HCT116 (cell line): ENCODE measurements at regions not wholly inside any gene's neighbourhood (a gene's known extent, or its start where the extent isn't known, plus 50 kb on each side); places are given as distances from the start of the nearest gene placed in this dataset.

Experiments used
- ATAC-seq: fragments of 200-7000 bp; cut with Tn5 transposase; 2 replicates; pipeline ENCODE4 v1.9.1; 2020; ENCODE audit warnings: mild to moderate bottlenecking, moderate library complexity
- BruUV-seq: library from RNA; stranded (reverse); fragments of 400-500 nt; replicated peaks from 2 replicates; lab custom pipeline; 2021; lab: Mats Ljungman, UMichigan
- CTCF ChIA-PET: fragments of 300-600 bp; sonication (Branson Sonifier 250); formaldehyde crosslinking; loops from one replicate; lab custom pipeline; 2021; ENCODE audit warnings: antibody characterized with exemption; lab: Charles Lee
- POLR2A ChIA-PET: fragments of 300-600, 350-600 bp; sonication (Branson Sonifier 250); formaldehyde crosslinking; loops from one replicate; lab custom pipeline; 2021; ENCODE audit warnings: antibody characterized with exemption; lab: Charles Lee
- RAD21 ChIA-PET, 2 experiments: fragments of 300-600 bp; sonication (Branson Sonifier 250); formaldehyde crosslinking; loops; one replicate each; lab custom pipeline; 2023; ENCODE audit warnings: low total read pairs in 2 of 2; ENCODE audit not compliant: uncharacterized antibody in 2 of 2, unreplicated experiment in 2 of 2, low non-redundant PET in 1 of 2; lab: Charles Lee
- DNase-seq: peaks from one replicate; pipeline ENCODE4 v3.0.0-alpha.2; 2010; ENCODE audit warnings: low read depth, low spot score
- H2AFZ ChIP-seq: fragments of 200-600 bp; shearing (Covaris generic), sonication (generic); 2 replicates; pipeline ENCODE4 v1.6.1; 2017; ENCODE audit warnings: low read depth, mixed run types, mixed read lengths, antibody characterized with exemption, low read length; ENCODE audit not compliant: poor library complexity, severe bottlenecking
- H3K27ac ChIP-seq: 2 replicates; pipeline ENCODE4 v1.5.1; 2012; ENCODE audit warnings: low read depth, low read length
- H3K27me3 ChIP-seq: fragments of 200-600 bp; sonication (generic); 2 replicates; pipeline ENCODE4 v1.6.1; 2016; ENCODE audit warnings: mixed run types, low read length, mixed read lengths; ENCODE audit not compliant: insufficient read depth
- H3K36me3 ChIP-seq, 2 experiments: fragments of 200-500 bp in 1 of 2; fragments of 200-600 bp in 1 of 2; sonication (Bioruptor generic) in 1 of 2; sonication (generic) in 1 of 2; 2 replicates each; pipeline versions ENCODE4 v1.5.1 to v1.6.1; 2014 to 2016; ENCODE audit warnings: low read length in 2 of 2, inconsistent platforms in 1 of 2, mixed read lengths in 1 of 2, mixed run types in 1 of 2; ENCODE audit not compliant: insufficient read depth in 2 of 2, control insufficient read depth in 1 of 2
- H3K4me1 ChIP-seq, 2 experiments: fragments of 200-600 bp in 1 of 2; sonication (generic) in 1 of 2; 2 replicates each; pipeline versions ENCODE4 v1.5.1 to v1.6.1; 2012 to 2017; ENCODE audit warnings: low read length in 2 of 2, inconsistent platforms in 1 of 2, mild to moderate bottlenecking in 1 of 2, mixed read lengths in 1 of 2, mixed run types in 1 of 2, moderate library complexity in 1 of 2; ENCODE audit not compliant: insufficient read depth in 2 of 2, control insufficient read depth in 1 of 2
- H3K4me2 ChIP-seq: fragments of 200-600 bp; sonication (generic); 2 replicates; pipeline ENCODE4 v1.6.1; 2017; ENCODE audit warnings: mixed run types, low read length, mixed read lengths
- H3K4me3 ChIP-seq, 2 experiments: fragments of 200-600 bp in 1 of 2; sonication (generic) in 1 of 2; replicated peaks in 1 of 2; 2 replicates each; pipeline ENCODE4 v1.5.1; 2011 to 2016; ENCODE audit warnings: low read length in 2 of 2, control low read depth in 1 of 2, low read depth in 1 of 2, mild to moderate bottlenecking in 1 of 2, mixed read lengths in 1 of 2, mixed run types in 1 of 2
- H3K79me2 ChIP-seq: fragments of 200-600 bp; sonication (generic); 2 replicates; pipeline ENCODE4 v1.6.1; 2017; ENCODE audit warnings: mild to moderate bottlenecking, mixed run types, low read length, moderate library complexity, mixed read lengths; ENCODE audit not compliant: insufficient read depth
- H3K9ac ChIP-seq: fragments of 200-600 bp; sonication (generic); 2 replicates; pipeline ENCODE4 v1.6.1; 2016; ENCODE audit warnings: low read length, mixed read lengths
- H3K9me2 ChIP-seq: fragments of 200-600 bp; sonication (generic), shearing (Covaris generic); 2 replicates; pipeline ENCODE4 v1.6.1; 2017; ENCODE audit warnings: mixed run types, mild to moderate bottlenecking, moderate library complexity; ENCODE audit not compliant: insufficient read depth
- H3K9me3 ChIP-seq, 2 experiments: fragments of 200-500 bp in 1 of 2; fragments of 200-600 bp in 1 of 2; sonication (Bioruptor generic) in 1 of 2; sonication (generic) in 1 of 2; 2 replicates each; pipeline ENCODE4 v1.6.1; 2014 to 2017; ENCODE audit warnings: low read length in 2 of 2, mixed read lengths in 2 of 2, inconsistent platforms in 1 of 2, low read depth in 1 of 2, mild to moderate bottlenecking in 1 of 2, mixed run types in 1 of 2, moderate library complexity in 1 of 2; ENCODE audit not compliant: control insufficient read depth in 1 of 2, insufficient read depth in 1 of 2
- H4K20me1 ChIP-seq: fragments of 200-600 bp; sonication (generic), shearing (Covaris generic); 2 replicates; pipeline ENCODE4 v1.6.1; 2017; ENCODE audit warnings: mixed run types, mild to moderate bottlenecking, moderate library complexity; ENCODE audit not compliant: insufficient read depth
- CBX3 ChIP-seq: IDR thresholded peaks from 2 replicates; pipeline ENCODE4 v1.6.1; 2012; ENCODE audit warnings: low read depth
- EGR1 ChIP-seq: IDR thresholded peaks from 2 replicates; pipeline ENCODE4 v1.6.1; 2012; ENCODE audit warnings: low read depth
- ELF1 ChIP-seq: IDR thresholded peaks from 2 replicates; pipeline ENCODE4 v1.6.1; 2012; ENCODE audit warnings: low read depth, borderline replicate concordance
- EZH2 ChIP-seq: fragments of 200-600 bp; sonication (generic); IDR thresholded peaks from 2 replicates; pipeline ENCODE4 v1.6.1; 2017; ENCODE audit warnings: antibody characterized with exemption, mixed run types
- POLR2A ChIP-seq: IDR thresholded peaks from 2 replicates; pipeline ENCODE4 v1.7.0; 2011; ENCODE audit warnings: borderline replicate concordance; ENCODE audit not compliant: insufficient read depth, insufficient read length; ENCODE audit errors: extremely low read depth
- POLR2AphosphoS5 ChIP-seq: IDR thresholded peaks from 2 replicates; pipeline ENCODE4 v1.6.1; 2011; ENCODE audit warnings: mild to moderate bottlenecking, low read depth, low read length, moderate library complexity
- RAD21 ChIP-seq: IDR thresholded peaks from 2 replicates; pipeline ENCODE4 v1.6.1; 2012; ENCODE audit warnings: low read depth, mild to moderate bottlenecking
- SP1 ChIP-seq: IDR thresholded peaks from 2 replicates; pipeline ENCODE4 v1.6.1; 2012; ENCODE audit warnings: low read depth
- SRF ChIP-seq: IDR thresholded peaks from 2 replicates; pipeline ENCODE4 v1.6.1; 2012; ENCODE audit warnings: low read depth
- YY1 ChIP-seq: IDR thresholded peaks from 2 replicates; pipeline ENCODE4 v1.6.1; 2011; ENCODE audit warnings: low read length, low read depth, moderate library complexity, mild to moderate bottlenecking; ENCODE audit not compliant: insufficient replicate concordance; ENCODE audit errors: extremely low read depth
- ZFX ChIP-seq: fragments of 450-650 bp; IDR thresholded peaks from 2 replicates; pipeline ENCODE4 v1.6.1; 2017
- ZNF274 ChIP-seq: fragments of 200-500 bp; sonication (Bioruptor generic); IDR thresholded peaks from 2 replicates; pipeline ENCODE4 v1.6.1; 2014; ENCODE audit warnings: mild to moderate bottlenecking, low read depth, low read length, inconsistent platforms
- intact Hi-C: fragments of 100-400 bp; cut with micrococcal nuclease; formaldehyde crosslinking; loops from 2 replicates; pipeline ENCODE4 v1.10.0; 2022
- TF ChIP-seq, protein P1 (sequence below): IDR thresholded peaks from 2 replicates; pipeline ENCODE4 v1.6.1; 2011; ENCODE audit warnings: mild to moderate bottlenecking, low read length, moderate library complexity; ENCODE audit not compliant: insufficient replicate concordance; ENCODE audit errors: extremely low read depth
- TF ChIP-seq, protein P2 (sequence below), 3 experiments: fragments of 200-600 bp in 1 of 3; sonication (generic) in 1 of 3; IDR thresholded peaks in 2 of 3; conservative IDR thresholded peaks in 1 of 3; 2 replicates each; pipeline ENCODE4 v1.5.1; 2012 to 2017; ENCODE audit warnings: low read depth in 2 of 3, low read length in 2 of 3, antibody characterized with exemption in 1 of 3, borderline replicate concordance in 1 of 3, control low read depth in 1 of 3, mild to moderate bottlenecking in 1 of 3, mixed read lengths in 1 of 3, mixed run types in 1 of 3, moderate library complexity in 1 of 3; ENCODE audit not compliant: insufficient read depth in 1 of 3
- TF ChIP-seq, protein P3 (sequence below): IDR thresholded peaks from 2 replicates; pipeline ENCODE4 v1.6.1; 2012

DNA sequence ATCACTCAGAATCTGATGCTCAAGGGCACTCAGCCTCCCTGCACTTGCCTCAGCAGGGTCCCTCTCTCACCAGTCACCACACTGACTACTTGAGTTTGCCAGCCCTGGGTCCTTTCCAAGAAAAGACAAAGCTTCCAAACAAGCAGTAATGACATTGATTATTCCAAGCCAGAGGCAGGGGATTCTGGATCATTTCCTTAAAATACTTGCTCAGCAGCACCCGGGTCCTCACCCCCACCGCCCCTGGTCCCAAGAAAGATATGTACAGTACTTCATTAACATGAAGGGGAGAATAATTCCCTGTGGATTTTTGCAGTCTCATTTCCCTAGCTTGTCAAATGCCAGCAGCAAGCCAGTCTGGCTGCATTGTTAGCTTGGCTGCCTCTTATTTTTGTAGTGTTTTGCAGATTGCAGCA, 83.2 kb upstream of the GNAO1 start:
- CTCF ChIA-PET = no interaction called here
- ATAC-seq (no peak), DNase-seq (no peak)
- Histone ChIP-seq H4K20me1 (no peaks in the 10 kb centered on the region), H3K9ac (no peak overlapping the region), H3K9me3 (no peaks in the 10 kb centered on the region), H3K4me2 (no peak overlapping the region), H3K9me2 (no peaks in the 10 kb centered on the region), H3K79me2 (no peaks in the 10 kb centered on the region), H3K36me3 (no peaks in the 10 kb centered on the region), H3K4me1 (no peaks in the 10 kb centered on the region), H3K4me3 (no peak overlapping the region), H3K27ac (no peak overlapping the region), H2AFZ (no peak overlapping the region), H3K27me3 (peaks cover 39% of the 10 kb centered on the region; the same call in 1 of the 2 replicates)
- RAD21 ChIA-PET = no interaction called here
- no TSS peak for BruUV-seq
- POLR2A ChIA-PET = no interaction called here
- intact Hi-C loops = no loop called here
- TF ChIP-seq, protein P1, sequence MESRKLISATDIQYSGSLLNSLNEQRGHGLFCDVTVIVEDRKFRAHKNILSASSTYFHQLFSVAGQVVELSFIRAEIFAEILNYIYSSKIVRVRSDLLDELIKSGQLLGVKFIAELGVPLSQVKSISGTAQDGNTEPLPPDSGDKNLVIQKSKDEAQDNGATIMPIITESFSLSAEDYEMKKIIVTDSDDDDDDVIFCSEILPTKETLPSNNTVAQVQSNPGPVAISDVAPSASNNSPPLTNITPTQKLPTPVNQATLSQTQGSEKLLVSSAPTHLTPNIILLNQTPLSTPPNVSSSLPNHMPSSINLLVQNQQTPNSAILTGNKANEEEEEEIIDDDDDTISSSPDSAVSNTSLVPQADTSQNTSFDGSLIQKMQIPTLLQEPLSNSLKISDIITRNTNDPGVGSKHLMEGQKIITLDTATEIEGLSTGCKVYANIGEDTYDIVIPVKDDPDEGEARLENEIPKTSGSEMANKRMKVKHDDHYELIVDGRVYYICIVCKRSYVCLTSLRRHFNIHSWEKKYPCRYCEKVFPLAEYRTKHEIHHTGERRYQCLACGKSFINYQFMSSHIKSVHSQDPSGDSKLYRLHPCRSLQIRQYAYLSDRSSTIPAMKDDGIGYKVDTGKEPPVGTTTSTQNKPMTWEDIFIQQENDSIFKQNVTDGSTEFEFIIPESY = no peak
- TF ChIP-seq ZFX = 0 out of 2 replicates have a peak, but pooled peaks have one; percentile 9

DNA sequence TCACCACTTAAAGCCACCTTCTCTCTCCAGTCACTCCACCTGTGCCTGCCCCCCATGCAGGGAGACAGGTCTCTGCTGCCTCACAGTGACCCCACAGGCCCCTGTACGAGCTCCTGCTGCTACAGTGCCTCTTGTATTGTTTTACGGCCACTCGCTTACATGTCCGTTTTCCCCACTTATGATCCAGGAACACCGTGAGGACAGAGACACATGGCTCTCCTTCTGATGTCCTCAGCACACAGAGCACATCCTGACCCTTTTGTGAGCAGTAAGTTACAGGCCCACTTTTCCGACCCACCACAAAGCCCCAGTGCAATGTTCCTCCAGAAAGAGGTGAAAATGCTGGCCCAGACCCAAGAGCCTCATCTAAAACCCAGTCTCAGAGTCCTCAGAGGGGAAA, 84.8 kb upstream of the GNAO1 start:
- BruUV-seq = no TSS peak
- no peaks in the 10 kb centered on the region for H3K4me1 ChIP-seq
- H4K20me1 ChIP-seq = no peaks in the 10 kb centered on the region
- intact Hi-C loops = no loop called here
- no peak overlapping the region for H3K4me2 ChIP-seq
- H3K36me3 ChIP-seq = no peaks in the 10 kb centered on the region
- DNase-seq (no peak), ATAC-seq (no peak)
- H3K4me3 ChIP-seq = no peak overlapping the region
- H3K9me2 ChIP-seq = no peaks in the 10 kb centered on the region
- H3K27me3 ChIP-seq = peaks cover 46% of the 10 kb centered on the region
- RAD21 ChIA-PET = no interaction called here
- no peak overlapping the region for H2AFZ ChIP-seq
- no peak overlapping the region for H3K27ac ChIP-seq
- H3K9me3 ChIP-seq = no peaks in the 10 kb centered on the region
- CTCF ChIA-PET = no interaction called here
- no peak overlapping the region for H3K9ac ChIP-seq
- POLR2A ChIA-PET = no interaction called here
- no peaks in the 10 kb centered on the region for H3K79me2 ChIP-seq
- no peak for TF ChIP-seq ZFX
- no peak for TF ChIP-seq POLR2AphosphoS5
- TF ChIP-seq YY1 = no peak
- no peak for TF ChIP-seq ZNF274
- TF ChIP-seq, protein P1 = no peak
- TF ChIP-seq CBX3 = no peak
- TF ChIP-seq, protein P2, sequence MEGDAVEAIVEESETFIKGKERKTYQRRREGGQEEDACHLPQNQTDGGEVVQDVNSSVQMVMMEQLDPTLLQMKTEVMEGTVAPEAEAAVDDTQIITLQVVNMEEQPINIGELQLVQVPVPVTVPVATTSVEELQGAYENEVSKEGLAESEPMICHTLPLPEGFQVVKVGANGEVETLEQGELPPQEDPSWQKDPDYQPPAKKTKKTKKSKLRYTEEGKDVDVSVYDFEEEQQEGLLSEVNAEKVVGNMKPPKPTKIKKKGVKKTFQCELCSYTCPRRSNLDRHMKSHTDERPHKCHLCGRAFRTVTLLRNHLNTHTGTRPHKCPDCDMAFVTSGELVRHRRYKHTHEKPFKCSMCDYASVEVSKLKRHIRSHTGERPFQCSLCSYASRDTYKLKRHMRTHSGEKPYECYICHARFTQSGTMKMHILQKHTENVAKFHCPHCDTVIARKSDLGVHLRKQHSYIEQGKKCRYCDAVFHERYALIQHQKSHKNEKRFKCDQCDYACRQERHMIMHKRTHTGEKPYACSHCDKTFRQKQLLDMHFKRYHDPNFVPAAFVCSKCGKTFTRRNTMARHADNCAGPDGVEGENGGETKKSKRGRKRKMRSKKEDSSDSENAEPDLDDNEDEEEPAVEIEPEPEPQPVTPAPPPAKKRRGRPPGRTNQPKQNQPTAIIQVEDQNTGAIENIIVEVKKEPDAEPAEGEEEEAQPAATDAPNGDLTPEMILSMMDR (IDR thresholded peaks at IDR 0.05 in 2 of 3, conservative IDR thresholded peaks at IDR 0.05 in 1 of 3; ENCODE audit: borderline replicate concordance in 1 of 3, insufficient read depth in 1 of 3, low read depth in 2 of 3, low read length in 2 of 3) = no peak
- TF ChIP-seq POLR2A = no peak
- TF ChIP-seq EZH2 = no peak
- TF ChIP-seq ELF1 = no peak
- TF ChIP-seq SP1 = no peak
- TF ChIP-seq SRF = no peak
- no peak for TF ChIP-seq EGR1
- TF ChIP-seq, protein P3, sequence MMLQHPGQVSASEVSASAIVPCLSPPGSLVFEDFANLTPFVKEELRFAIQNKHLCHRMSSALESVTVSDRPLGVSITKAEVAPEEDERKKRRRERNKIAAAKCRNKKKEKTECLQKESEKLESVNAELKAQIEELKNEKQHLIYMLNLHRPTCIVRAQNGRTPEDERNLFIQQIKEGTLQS = no peak
- TF ChIP-seq RAD21 = no peak
- TF ChIP-seq, all 23 proteins: peak for 0
